ENCODE measurements at regions not wholly inside any gene's neighbourhood (a gene's known extent, or its start where the extent isn't known, plus 50 kb on each side); places are given as distances from the start of the nearest gene placed in this dataset.
"Not testable (repeated sequence)": the region's sequence is repeated elsewhere in the genome, so short reads cannot be mapped to it uniquely, and the experiment has no call there.

DNA sequence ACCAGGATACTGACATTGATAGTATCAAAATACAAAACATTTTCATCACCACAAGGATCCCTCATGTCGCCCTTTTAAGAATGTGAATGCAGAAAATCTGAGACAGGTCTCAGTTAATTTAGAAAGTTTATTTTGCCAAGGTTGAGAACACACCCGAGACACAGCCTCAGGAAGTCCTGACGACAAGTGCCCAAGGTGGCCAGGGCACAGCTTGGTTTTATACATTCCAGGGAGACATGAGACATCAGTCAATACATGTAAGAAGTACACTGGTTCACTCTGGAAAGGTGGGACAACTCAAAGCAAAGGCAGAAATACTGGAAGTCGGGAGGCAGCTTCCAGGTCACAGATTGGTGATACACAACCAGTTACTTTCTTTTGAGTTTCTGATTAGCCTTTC is 235.2 kb upstream of the KRR1 start:
- H3K4me3 Mint-ChIP-seq: no peak overlapping the region
- H3K27ac Mint-ChIP-seq: no peak overlapping the region
- H3K27me3 Mint-ChIP-seq: peaks cover 3% of the 10 kb centered on the region
- H3K36me3 Mint-ChIP-seq: no peaks in the 10 kb centered on the region
- no peaks in the 10 kb centered on the region for H3K9me3 Mint-ChIP-seq
- no peaks in the 10 kb centered on the region for H3K4me1 Mint-ChIP-seq

DNA sequence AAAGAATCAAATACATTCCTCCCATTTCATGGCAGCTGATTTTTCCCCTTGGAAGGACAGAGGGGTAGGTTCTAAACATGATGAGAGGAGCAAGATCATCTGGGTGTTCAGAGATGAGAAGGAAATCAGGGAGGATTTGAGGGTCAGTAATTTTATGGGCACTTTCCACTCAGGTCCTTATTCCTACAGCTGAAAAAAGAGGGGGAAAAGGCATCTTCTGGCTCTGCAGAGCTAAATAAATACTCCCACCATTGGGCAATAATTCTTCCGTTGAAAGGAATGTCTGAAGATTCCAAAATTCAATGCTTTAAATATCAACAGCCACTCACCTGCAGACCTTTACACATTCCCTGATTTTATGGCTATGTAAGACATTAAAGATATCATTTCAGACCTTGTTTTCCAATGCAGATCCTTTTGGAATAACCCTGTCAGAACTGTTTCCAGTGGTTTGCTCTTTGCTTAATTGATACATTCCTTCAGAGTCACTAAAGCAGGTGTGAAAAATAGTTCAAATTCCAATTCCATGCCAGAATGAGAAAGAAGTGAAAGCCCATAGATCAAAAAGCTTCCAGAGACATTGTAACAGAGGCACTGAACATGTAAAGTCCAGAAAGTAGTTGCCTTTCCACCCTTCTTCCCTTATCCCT is 233.3 kb upstream of the KRR1 start:
- Mint-ChIP-seq H3K4me3 (no peak overlapping the region), H3K36me3 (no peaks in the 10 kb centered on the region), H3K27ac (no peak overlapping the region), H3K4me1 (peaks cover 7% of the 10 kb centered on the region), H3K27me3 (peaks cover 3% of the 10 kb centered on the region), H3K9me3 (no peaks in the 10 kb centered on the region)

DNA sequence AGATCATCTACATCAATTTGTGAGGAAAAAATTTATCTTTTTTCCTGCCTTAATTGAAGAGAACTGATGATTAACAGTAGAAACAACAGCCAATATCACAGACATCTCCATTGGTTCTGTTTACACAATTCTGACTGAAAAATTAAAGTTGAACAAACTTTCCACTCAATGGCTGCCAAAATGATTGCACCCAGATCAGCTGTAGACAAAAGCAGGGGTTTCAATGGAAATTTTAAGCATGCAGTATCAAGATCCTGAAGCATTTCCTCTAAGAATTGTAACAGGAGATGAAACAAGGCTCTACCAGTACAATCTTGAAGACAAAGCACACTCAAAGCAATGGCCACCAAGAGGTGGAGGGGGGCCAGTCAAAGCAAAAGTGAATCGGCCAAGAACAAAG is 231.6 kb upstream of the KRR1 start:
- Mint-ChIP-seq H3K9me3 (no peaks in the 10 kb centered on the region), H3K36me3 (no peaks in the 10 kb centered on the region), H3K27ac (no peak overlapping the region), H3K4me3 (no peak overlapping the region), H3K4me1 (peaks cover 20% of the 10 kb centered on the region), H3K27me3 (no peaks in the 10 kb centered on the region)

DNA sequence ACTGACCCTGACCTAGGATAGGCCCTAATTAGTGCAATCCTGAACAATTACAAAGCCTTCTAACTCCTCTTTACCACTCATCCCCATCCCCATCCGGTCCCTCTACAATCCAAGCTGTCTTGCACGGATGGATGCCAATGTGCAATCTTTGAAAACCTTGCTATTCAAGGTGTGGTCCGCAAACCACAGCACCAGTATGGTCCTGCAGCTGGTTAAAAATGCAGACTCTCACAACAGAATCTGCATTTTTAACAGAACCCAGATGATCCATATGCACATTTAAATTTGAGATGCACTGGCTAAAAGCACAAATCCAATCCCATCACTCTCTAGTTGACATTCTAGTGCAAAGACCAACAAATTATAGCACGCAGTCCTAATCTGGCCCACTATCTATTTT is 230.6 kb upstream of the KRR1 start:
- no peaks in the 10 kb centered on the region for H3K36me3 Mint-ChIP-seq
- no peak overlapping the region for H3K4me3 Mint-ChIP-seq
- peaks cover 29% of the 10 kb centered on the region for H3K4me1 Mint-ChIP-seq
- no peaks in the 10 kb centered on the region for H3K27me3 Mint-ChIP-seq
- no peaks in the 10 kb centered on the region for H3K9me3 Mint-ChIP-seq
- H3K27ac Mint-ChIP-seq: no peak overlapping the region

- Mint-ChIP-seq H3K9me3 (no peaks in the 10 kb centered on the region), H3K27me3 (no peaks in the 10 kb centered on the region), H3K4me1 (peaks cover 30% of the 10 kb centered on the region), H3K27ac (peak overlapping the region; percentile 56), H3K36me3 (no peaks in the 10 kb centered on the region), H3K4me3 (no peak overlapping the region)
These were observed 228.5 kb upstream of the KRR1 start for GRCh38 chr12:75739912-75740311.

- H3K27me3 Mint-ChIP-seq, H3K4me3 Mint-ChIP-seq, H3K36me3 Mint-ChIP-seq, H3K9me3 Mint-ChIP-seq, H3K27ac Mint-ChIP-seq: not testable (repeated sequence)
- H3K4me1 Mint-ChIP-seq: peaks cover 30% of the 10 kb centered on the region
These were observed 227.7 kb upstream of the KRR1 start for GRCh38 chr12:75739098-75739497.

DNA sequence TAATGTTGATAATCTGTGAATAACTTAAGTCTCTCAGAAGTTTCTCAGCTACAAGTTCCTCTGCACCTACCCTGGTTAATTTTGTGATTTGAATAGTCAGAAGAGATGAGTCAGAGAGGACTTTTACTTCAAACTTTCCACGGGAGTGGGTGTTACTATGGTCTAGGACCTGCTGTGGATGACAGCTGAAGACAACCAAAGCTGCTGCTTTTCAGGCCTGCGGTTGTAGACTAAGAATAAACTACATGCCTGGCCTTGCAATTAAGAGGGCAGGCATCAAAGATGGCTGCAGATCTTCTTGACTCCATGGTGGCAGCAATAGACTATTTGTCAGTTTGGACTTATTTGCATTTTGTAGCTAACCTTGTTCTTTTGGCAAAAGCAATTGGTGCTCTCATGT is 227.1 kb upstream of the KRR1 start:
- Mint-ChIP-seq H3K4me1 (peaks cover 30% of the 10 kb centered on the region), H3K4me3 (no peak overlapping the region), H3K9me3 (no peaks in the 10 kb centered on the region), H3K36me3 (no peaks in the 10 kb centered on the region), H3K27me3 (no peaks in the 10 kb centered on the region), H3K27ac (peak overlapping the region; percentile 39)

GRCh38 chr12:75735853-75736252 is 224.4 kb upstream of the KRR1 start:
- peaks cover 30% of the 10 kb centered on the region for H3K4me1 Mint-ChIP-seq
- H3K27me3 Mint-ChIP-seq: no peaks in the 10 kb centered on the region
- no peaks in the 10 kb centered on the region for H3K9me3 Mint-ChIP-seq
- no peak overlapping the region for H3K4me3 Mint-ChIP-seq
- H3K36me3 Mint-ChIP-seq: peaks cover 1% of the 10 kb centered on the region
- H3K27ac Mint-ChIP-seq: no peak overlapping the region

- no peak overlapping the region for H3K4me3 Mint-ChIP-seq
- H3K9me3 Mint-ChIP-seq: no peaks in the 10 kb centered on the region
- no peaks in the 10 kb centered on the region for H3K4me1 Mint-ChIP-seq
- peaks cover 1% of the 10 kb centered on the region for H3K36me3 Mint-ChIP-seq
- H3K27ac Mint-ChIP-seq: no peak overlapping the region
- no peaks in the 10 kb centered on the region for H3K27me3 Mint-ChIP-seq
These were observed 217.4 kb upstream of the KRR1 start for GRCh38 chr12:75728826-75729225.

DNA sequence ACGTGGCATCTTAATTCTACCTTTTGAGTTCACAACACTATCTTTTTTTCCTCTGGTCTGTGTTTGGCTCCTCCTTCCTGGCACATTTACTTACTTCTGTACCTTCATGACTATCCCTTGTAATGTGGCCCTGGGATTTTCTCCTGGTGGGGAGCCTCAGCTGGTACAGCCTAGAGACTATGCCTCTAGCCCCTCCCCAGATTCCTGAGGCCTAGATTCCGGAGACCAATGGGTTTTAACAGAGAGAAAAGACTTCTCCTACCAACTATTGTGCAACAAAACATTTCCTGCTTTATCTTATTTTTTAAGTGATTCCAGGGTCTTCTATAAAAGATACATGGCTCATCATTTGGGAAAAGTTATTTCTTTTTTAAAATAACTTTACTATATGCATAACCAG is 216.2 kb upstream of the KRR1 start:
- Mint-ChIP-seq H3K36me3 (no peaks in the 10 kb centered on the region), H3K9me3 (peaks cover 8% of the 10 kb centered on the region), H3K4me1 (peaks cover 11% of the 10 kb centered on the region), H3K27me3 (no peaks in the 10 kb centered on the region), H3K27ac (no peak overlapping the region), H3K4me3 (no peak overlapping the region)

DNA sequence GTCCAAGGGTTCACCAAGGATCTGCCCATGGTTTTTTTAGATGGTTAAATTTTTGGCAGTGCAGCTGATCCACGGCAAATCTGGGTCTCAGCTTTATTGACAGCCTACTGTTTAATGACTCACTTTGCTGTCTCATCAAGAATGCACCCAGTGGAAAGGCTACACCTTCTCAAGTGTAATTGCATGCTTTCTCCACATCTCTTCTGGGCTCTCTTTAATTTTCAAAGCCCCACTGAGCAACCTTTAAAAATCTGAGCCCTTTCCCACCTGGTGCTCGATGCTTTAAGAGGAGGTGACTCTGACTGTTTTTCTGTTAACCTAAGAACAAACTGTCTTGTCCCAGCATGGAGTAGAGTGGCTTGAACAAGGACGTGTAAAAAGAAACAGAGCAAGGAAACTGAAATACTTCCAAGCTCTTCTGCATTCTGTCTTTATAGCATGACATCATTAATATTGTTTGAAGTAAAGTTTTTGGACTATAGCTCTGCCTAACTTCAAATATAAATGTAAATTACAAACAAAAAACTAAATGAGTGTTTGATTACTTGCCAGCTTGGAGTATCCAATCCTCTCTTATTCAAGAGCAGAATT is 214.2 kb upstream of the KRR1 start:
- H3K4me3 Mint-ChIP-seq: no peak overlapping the region
- peaks cover 8% of the 10 kb centered on the region for H3K9me3 Mint-ChIP-seq
- H3K36me3 Mint-ChIP-seq: no peaks in the 10 kb centered on the region
- H3K4me1 Mint-ChIP-seq: peaks cover 16% of the 10 kb centered on the region
- no peak overlapping the region for H3K27ac Mint-ChIP-seq
- H3K27me3 Mint-ChIP-seq: no peaks in the 10 kb centered on the region

- no peaks in the 10 kb centered on the region for H3K36me3 Mint-ChIP-seq
- H3K9me3 Mint-ChIP-seq: peaks cover 8% of the 10 kb centered on the region
- H3K27ac Mint-ChIP-seq: no peak overlapping the region
- peaks cover 16% of the 10 kb centered on the region for H3K4me1 Mint-ChIP-seq
- no peak overlapping the region for H3K4me3 Mint-ChIP-seq
- no peaks in the 10 kb centered on the region for H3K27me3 Mint-ChIP-seq
These were observed 213.5 kb upstream of the KRR1 start for GRCh38 chr12:75724928-75725312.

DNA sequence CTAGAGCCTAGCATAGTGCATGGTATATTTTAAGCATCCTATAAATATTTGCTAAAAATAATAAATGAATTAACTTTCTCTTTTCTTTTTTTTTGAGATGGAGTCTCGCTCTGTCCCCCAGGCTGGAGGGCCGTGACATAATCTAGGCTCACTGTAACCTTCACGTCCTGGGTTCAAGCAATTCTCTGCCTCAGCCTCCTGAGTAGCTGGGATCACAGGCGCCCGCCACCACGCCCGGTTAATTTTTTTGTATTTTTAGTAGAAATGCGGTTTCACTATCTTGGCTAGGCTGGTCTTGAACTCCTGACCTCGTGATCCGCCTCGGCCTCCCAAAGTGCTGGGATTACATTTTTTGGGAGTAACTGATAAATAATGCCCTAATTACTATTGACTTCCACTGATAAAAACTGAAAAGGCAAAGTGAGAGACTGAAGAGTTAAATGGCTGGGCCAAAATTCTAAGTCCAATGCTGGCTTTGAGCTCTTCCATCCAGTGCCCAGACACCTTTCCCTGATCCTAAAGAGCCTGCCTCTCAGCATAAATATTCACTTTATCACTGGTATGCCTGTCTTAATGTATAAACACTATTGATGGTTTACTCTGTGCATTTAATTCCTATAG is 213.0 kb upstream of the KRR1 start:
- Mint-ChIP-seq H3K4me1 (peaks cover 16% of the 10 kb centered on the region), H3K4me3 (no peak overlapping the region)

DNA sequence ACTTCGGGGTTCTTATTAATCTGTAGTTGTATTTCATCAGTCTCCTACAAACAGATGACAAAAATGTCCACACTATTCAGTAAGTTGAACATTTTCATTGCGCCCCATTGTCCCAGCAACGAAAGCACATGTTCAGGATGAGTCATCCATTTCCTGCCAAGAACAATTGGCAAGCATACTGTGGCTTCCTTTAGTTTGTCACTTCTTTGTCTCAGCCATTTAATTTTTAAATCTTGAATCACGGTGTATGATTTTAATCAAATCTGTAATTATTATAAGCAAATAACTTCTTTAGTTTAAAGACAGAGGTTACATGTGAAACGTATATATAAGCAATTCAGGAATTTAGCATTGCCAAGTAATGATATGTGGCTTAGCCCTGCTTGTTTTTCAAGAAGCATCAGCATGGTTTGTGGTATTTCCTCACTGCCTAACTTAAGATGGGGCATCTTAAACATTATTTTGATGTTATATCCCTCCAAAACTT is 211.3 kb upstream of the KRR1 start:
- peak overlapping the region; percentile 92 for H3K27ac Mint-ChIP-seq
- peaks cover 8% of the 10 kb centered on the region for H3K9me3 Mint-ChIP-seq
- H3K36me3 Mint-ChIP-seq: no peaks in the 10 kb centered on the region
- peak overlapping the region; percentile 49 for H3K4me3 Mint-ChIP-seq
- peaks cover 16% of the 10 kb centered on the region for H3K4me1 Mint-ChIP-seq
- H3K27me3 Mint-ChIP-seq: peaks cover 3% of the 10 kb centered on the region

More for the DNA sequence above, 213.0 kb upstream of the KRR1 start:
- H3K36me3 Mint-ChIP-seq: no peaks in the 10 kb centered on the region
- no peaks in the 10 kb centered on the region for H3K27me3 Mint-ChIP-seq
- peaks cover 8% of the 10 kb centered on the region for H3K9me3 Mint-ChIP-seq
- no peak overlapping the region for H3K27ac Mint-ChIP-seq

DNA sequence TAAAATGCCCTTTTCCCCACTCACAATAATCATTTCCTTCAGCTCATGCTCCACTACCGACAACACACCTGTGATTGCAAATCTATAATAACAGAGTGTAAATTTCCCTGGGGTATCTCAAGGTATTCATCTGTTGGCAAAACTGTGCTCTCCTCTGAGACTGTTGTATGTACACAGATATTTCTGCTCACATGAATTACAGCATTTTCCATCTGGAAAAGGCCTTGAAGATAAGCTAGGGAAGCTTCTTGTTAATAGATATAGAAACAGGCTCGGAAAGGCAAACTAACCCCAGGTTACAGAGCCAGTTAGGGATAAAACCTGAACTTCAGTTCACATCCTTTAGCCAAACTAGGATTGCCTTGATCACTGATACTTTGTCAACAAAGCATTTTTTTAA is 210.4 kb upstream of the KRR1 start:
- H3K36me3 Mint-ChIP-seq: no peaks in the 10 kb centered on the region
- H3K27ac Mint-ChIP-seq: no peak overlapping the region
- H3K4me3 Mint-ChIP-seq: no peak overlapping the region
- H3K4me1 Mint-ChIP-seq: peaks cover 16% of the 10 kb centered on the region
- H3K27me3 Mint-ChIP-seq: peaks cover 4% of the 10 kb centered on the region
- peaks cover 8% of the 10 kb centered on the region for H3K9me3 Mint-ChIP-seq

DNA sequence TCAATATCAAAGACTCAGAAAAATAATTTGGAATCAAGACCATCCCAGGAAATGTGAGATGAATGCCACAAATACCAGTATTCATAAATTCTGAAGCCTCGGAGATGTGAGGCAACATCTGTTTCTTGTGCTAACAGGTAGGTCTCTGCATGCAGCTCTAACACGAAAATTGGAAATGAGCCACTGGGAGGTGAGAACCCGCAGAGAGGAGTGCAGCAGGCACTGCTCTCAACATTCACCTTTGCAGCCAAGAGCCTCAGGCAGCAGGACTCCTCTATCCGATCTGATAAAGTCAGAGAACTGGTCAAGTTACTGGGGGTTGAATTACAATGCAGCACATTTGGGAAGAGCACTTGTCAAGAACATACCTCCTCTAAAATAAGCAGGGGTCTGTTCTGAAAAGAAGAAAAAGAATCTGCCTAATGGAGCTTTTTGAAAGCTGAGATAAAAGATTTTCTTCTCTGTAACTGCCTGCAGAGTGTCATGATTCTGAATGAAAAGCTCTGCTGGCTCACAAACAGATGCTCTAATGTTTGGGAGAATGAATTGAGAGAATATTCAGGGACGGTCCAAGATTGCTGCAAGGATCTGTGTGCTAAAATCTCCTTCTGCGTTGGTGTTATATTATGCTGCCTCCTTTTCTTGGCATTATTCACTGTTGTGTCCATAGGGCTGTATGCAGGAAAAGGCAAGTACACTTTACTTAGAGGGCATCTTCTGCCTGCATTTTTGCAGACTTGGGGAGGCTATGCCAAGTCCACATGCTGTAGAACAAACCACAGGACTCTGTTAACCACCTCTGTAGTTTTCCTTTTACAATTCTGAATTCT is 209.6 kb upstream of the KRR1 start:
- H3K27ac Mint-ChIP-seq: no peak overlapping the region

More for the DNA sequence above, 209.6 kb upstream of the KRR1 start:
- no peak overlapping the region for H3K4me3 Mint-ChIP-seq
- H3K27me3 Mint-ChIP-seq: peaks cover 4% of the 10 kb centered on the region
- peaks cover 8% of the 10 kb centered on the region for H3K9me3 Mint-ChIP-seq
- peaks cover 16% of the 10 kb centered on the region for H3K4me1 Mint-ChIP-seq
- no peaks in the 10 kb centered on the region for H3K36me3 Mint-ChIP-seq

Measured in activated naive CD4-positive, alpha-beta T cell treated with anti-CD3 and anti-CD28 coated beads, Interleukin-2, amount 50 U/mL, for 24 hours (primary cell).